K562 (cell line): ENCODE measurements at regions not wholly inside any gene's neighbourhood (a gene's known extent, or its start where the extent isn't known, plus 50 kb on each side); places are given as distances from the start of the nearest gene placed in this dataset.

ENCODE experiments used
- CSDE1 ChIP-seq, 2 experiments: fragments of 450-650 bp; IDR thresholded peaks; 2 replicates each; pipeline ENCODE4 v1.6.1; 2016; ENCODE audit warnings: mild to moderate bottlenecking in 1 of 2
- SP1 ChIP-seq: sonication (generic); formaldehyde crosslinking; IDR thresholded peaks from 2 replicates; pipeline ENCODE4 v1.8.1; 2022; ENCODE audit warnings: mild to moderate bottlenecking, missing genetic modification reagents
- UBTF ChIP-seq, 2 experiments: IDR thresholded peaks; 2 replicates each; pipeline ENCODE4 v1.6.1; 2012; ENCODE audit warnings: improper control_type of control experiment in 2 of 2, low read depth in 2 of 2, low read length in 2 of 2, borderline replicate concordance in 1 of 2

- TF ChIP-seq CSDE1 (IDR thresholded peaks at IDR 0.05) (no peak), UBTF (IDR thresholded peaks at IDR 0.05; ENCODE audit: borderline replicate concordance in 1 of 2, low read depth in 2 of 2, low read length in 2 of 2) (no peak), SP1 (CRISPR knock-in tag) (no peak)
Measured at GRCh38 chr11:112835591-112836255, 125.5 kb upstream of the NCAM1 start.
